Mucosa of descending colon (tissue), 3 donors: ENCODE measurements at regions not wholly inside any gene's neighbourhood (a gene's known extent, or its start where the extent isn't known, plus 50 kb on each side); places are given as distances from the start of the nearest gene placed in this dataset.

Experiments used
- ATAC-seq: fragments of 200-7000 bp; cut with Tn5 transposase; one replicate; pipeline ENCODE4 v1.9.1; 2020; ENCODE audit warnings: mild to moderate bottlenecking, moderate library complexity
- DNase-seq, 3 donors: peaks; one replicate each; pipeline ENCODE4 v3.0.0-alpha.2; 2020
- H3K36me3 ChIP-seq: fragments of 200-600 bp; one replicate; pipeline ENCODE4 v1.8.0; 2021; ENCODE audit warnings: low read depth, mild to moderate bottlenecking
- H3K4me1 ChIP-seq: fragments of 200-600 bp; one replicate; pipeline ENCODE4 v1.8.0; 2021; ENCODE audit warnings: low read depth, mild to moderate bottlenecking
- H3K4me3 ChIP-seq: fragments of 200-600 bp; one replicate; pipeline ENCODE4 v1.8.0; 2021; ENCODE audit warnings: mild to moderate bottlenecking
- H3K9me3 ChIP-seq: fragments of 200-600 bp; one replicate; pipeline ENCODE4 v1.8.0; 2021; ENCODE audit warnings: mild to moderate bottlenecking
- intact Hi-C, 2 donors: fragments of 100-400 bp; cut with DNase I in 1 of 2; cut with micrococcal nuclease in 1 of 2; formaldehyde crosslinking; loops; one replicate each; pipeline versions ENCODE4 v1.11.0 to v1.11.1; 2022; cut with DNase I, micrococcal nuclease
- TF ChIP-seq, protein P1 (sequence below): fragments of 200-600 bp; IDR thresholded peaks from one replicate; pipeline ENCODE4 v1.8.0; 2022; ENCODE audit warnings: antibody characterized with exemption, mild to moderate bottlenecking
- donor health status: DM: no; HTN: no; CAD: no; lungs with moderate emphysema.
- donor health status: DM: no; HTN: no; CAD: no.
- donor health status: DM: no; HTN: yes; CAD: no.

DNA sequence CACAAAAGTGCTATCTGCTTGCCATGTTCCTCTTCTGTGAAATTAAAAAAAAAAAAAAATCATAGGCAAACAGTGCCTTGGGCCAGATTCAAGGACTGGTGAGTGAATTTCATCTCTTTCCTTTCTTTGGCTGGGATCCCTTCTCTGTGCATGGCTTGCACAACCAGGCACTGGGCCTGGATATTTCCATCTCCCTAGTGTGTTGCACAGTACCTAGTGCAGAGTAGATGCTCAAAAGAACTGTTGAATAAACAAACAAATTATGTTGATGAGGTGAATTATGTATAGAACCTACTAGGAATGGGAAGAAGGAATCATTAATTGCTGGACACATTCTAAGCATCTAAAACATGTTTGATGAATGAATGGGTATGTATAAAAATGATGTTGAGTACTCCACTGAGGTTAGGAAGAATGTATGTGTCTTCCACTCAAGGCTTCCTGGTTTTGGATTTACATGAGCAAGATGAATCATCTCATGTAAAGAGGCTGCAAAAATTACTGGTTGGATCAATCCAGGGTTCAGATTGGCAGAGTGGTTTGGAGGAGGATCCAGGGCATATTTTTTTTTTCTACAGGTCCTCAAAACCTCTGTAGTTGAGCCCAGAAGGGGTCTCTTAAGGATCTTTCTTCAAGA, 93.2 kb downstream of the EMP1 start:
- TF ChIP-seq, protein P1, sequence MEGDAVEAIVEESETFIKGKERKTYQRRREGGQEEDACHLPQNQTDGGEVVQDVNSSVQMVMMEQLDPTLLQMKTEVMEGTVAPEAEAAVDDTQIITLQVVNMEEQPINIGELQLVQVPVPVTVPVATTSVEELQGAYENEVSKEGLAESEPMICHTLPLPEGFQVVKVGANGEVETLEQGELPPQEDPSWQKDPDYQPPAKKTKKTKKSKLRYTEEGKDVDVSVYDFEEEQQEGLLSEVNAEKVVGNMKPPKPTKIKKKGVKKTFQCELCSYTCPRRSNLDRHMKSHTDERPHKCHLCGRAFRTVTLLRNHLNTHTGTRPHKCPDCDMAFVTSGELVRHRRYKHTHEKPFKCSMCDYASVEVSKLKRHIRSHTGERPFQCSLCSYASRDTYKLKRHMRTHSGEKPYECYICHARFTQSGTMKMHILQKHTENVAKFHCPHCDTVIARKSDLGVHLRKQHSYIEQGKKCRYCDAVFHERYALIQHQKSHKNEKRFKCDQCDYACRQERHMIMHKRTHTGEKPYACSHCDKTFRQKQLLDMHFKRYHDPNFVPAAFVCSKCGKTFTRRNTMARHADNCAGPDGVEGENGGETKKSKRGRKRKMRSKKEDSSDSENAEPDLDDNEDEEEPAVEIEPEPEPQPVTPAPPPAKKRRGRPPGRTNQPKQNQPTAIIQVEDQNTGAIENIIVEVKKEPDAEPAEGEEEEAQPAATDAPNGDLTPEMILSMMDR, result no peak
- DNase-seq (no peak), ATAC-seq (no peak)
- intact Hi-C loops, result no loop called here
- no peak overlapping the region for H3K4me3 ChIP-seq
- H3K4me1 ChIP-seq, result no peaks in the 10 kb centered on the region
- H3K9me3 ChIP-seq, result no peaks in the 10 kb centered on the region
- no peaks in the 10 kb centered on the region for H3K36me3 ChIP-seq

DNA sequence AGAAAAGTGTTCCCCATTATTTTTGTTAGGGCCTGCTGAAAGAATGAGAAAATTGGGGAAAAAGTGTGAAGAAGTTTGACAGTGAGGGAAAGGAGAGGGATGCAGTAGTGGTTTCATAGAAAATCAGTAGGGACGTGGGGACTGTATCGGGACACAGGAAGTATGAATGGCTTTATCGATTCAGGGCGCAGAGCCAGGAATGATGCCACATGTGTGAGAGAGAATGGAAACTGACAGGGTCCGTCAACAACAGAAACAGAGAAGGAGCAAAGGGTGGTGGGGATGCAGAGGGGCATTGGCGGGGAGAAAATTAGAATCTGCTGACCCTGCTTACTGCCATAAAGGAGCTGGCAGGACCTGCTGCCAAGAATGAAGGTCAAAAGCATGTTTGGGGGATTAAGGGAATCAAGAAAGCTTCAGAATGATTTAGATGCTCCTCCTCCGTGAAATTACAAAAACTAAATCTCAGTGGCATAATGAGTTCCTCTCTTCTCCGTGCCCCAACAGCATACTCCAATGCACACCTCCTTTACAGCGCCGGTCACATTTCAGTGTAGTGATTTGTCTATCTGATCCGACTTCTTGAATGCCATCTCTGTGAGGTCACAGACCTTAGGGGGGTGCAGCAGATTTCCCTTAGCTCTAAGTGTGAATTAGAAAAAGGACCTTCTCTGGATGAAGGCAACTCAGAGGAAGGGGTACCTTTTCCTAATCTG, 92.6 kb downstream of the EMP1 start:
- H3K36me3 ChIP-seq, result no peaks in the 10 kb centered on the region
- no peaks in the 10 kb centered on the region for H3K9me3 ChIP-seq
- H3K4me1 ChIP-seq, result no peaks in the 10 kb centered on the region
- ATAC-seq, result no peak
- TF ChIP-seq, protein P1, result no peak
- intact Hi-C loops, result no loop called here
- DNase-seq, result no peak
- no peak overlapping the region for H3K4me3 ChIP-seq

DNA sequence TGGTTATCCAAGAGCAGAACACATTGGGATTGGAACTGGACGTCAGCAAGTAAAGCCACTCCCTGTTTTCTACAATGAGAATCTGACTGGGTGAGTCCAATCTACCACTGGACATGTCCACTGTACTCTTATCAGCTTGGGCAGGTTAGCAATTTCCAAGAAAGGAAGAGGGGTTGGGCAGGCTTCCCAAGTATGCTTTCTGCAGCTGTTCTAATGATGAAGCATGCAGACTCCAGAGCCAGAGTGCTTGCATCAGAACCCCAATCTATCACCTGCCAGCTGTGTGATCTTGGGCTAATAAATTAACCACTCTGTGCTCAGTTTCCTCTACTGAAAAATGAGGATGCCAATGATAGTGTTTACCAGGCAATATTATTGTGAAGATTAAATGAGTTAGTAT, 92.0 kb downstream of the EMP1 start:
- ATAC-seq, result no peak
- intact Hi-C loops, result no loop called here
- TF ChIP-seq, protein P1, result no peak
- H3K4me3 ChIP-seq, result no peak overlapping the region
- no peaks in the 10 kb centered on the region for H3K36me3 ChIP-seq
- no peak for DNase-seq
- H3K9me3 ChIP-seq, result no peaks in the 10 kb centered on the region
- no peaks in the 10 kb centered on the region for H3K4me1 ChIP-seq

DNA sequence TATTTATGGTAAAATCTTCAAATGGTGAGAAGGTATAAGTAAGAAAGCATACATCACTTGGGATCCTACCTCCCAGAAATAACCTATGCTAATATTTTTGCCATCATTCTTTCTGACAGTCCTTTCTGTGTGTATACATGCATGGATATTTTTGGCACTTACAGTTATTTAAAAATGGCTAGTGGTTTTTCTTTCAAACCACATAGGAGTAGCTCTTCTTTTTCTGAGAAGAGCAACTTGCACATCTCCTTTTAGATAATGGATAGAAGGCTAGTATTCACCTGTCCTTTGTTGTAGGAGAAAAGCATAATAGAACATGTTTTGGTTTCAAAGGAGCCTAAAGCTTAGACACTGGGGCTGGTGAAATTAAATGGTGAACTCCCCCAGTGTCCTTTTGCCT, 87.3 kb downstream of the EMP1 start:
- Histone ChIP-seq H3K4me3 (no peak overlapping the region), H3K36me3 (no peaks in the 10 kb centered on the region), H3K4me1 (no peaks in the 10 kb centered on the region), H3K9me3 (no peaks in the 10 kb centered on the region)
- no peak for DNase-seq
- TF ChIP-seq, protein P1, result no peak
- ATAC-seq, result no peak
- intact Hi-C loops, result no loop called here

DNA sequence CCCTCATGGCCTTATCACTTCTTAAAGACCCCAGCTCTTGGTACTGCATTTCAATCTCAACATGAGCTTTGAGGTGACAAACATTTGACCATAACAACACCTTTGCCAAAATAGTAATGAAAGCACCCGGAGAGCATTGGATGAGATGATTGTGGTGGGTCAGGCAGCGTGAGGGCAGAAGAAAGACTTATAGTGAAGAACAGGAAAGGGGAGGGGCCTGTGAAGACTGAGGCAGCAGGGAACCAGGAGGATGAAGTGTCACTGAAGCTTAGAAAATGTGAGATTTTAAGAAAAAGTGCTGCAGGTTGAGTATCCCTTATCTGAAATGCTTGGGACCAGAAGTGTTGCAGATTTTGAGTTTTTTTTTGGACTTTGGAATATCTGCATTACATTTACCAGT, 86.3 kb downstream of the EMP1 start:
- TF ChIP-seq, protein P1, result no peak
- Histone ChIP-seq H3K4me3 (no peak overlapping the region), H3K4me1 (peaks cover 7% of the 10 kb centered on the region), H3K36me3 (no peaks in the 10 kb centered on the region), H3K9me3 (no peaks in the 10 kb centered on the region)
- DNase-seq (no peak), ATAC-seq (no peak)
- intact Hi-C loops, result no loop called here
